HPDE6-E6E7 (cell line): ENCODE measurements at regions not wholly inside any gene's neighbourhood (a gene's known extent, or its start where the extent isn't known, plus 50 kb on each side); places are given as distances from the start of the nearest gene placed in this dataset.
"Not testable (repeated sequence)": the region's sequence is repeated elsewhere in the genome, so short reads cannot be mapped to it uniquely, and the experiment has no call there.

Experiments used
- DNase-seq: peaks from one replicate; pipeline ENCODE4 v3.0.0; 2011; ENCODE audit warnings: missing footprints; ENCODE audit errors: extremely low spot score

GRCh38 chr7:106749165-106749564, 88.2 kb upstream of the CCDC71L start:
- DNase-seq, result no peak

- DNase-seq, result no peak
These were observed 89.8 kb upstream of the CCDC71L start for GRCh38 chr7:106750773-106751172.

- no peak for DNase-seq
These were observed 91.4 kb upstream of the CCDC71L start for GRCh38 chr7:106752367-106752766.

- not testable (repeated sequence) for DNase-seq
These were observed 94.1 kb upstream of the CCDC71L start for GRCh38 chr7:106755024-106755423.

- DNase-seq, result no peak
These were observed 94.7 kb upstream of the CCDC71L start for GRCh38 chr7:106755641-106756040.

GRCh38 chr7:106756071-106756470, 95.1 kb upstream of the CCDC71L start:
- no peak for DNase-seq

- DNase-seq, result no peak
These were observed 95.9 kb upstream of the CCDC71L start for GRCh38 chr7:106756884-106757283.

GRCh38 chr7:106757846-106758245, 96.9 kb upstream of the CCDC71L start:
- no peak for DNase-seq

- DNase-seq, result not testable (repeated sequence)
These were observed 101.9 kb upstream of the CCDC71L start for GRCh38 chr7:106762845-106763244.

GRCh38 chr7:106763717-106764116, 101.4 kb upstream of the PIK3CG start:
- no peak for DNase-seq

GRCh38 chr7:106765727-106766355, 99.2 kb upstream of the PIK3CG start:
- no peak for DNase-seq

- no peak for DNase-seq
These were observed 98.5 kb upstream of the PIK3CG start for GRCh38 chr7:106766551-106766950.

- DNase-seq, result no peak
These were observed 98.0 kb upstream of the PIK3CG start for GRCh38 chr7:106767078-106767477.

- no peak for DNase-seq
These were observed 97.4 kb upstream of the PIK3CG start for GRCh38 chr7:106767498-106768323.

- DNase-seq, result no peak
These were observed 96.7 kb upstream of the PIK3CG start for GRCh38 chr7:106768324-106768751.

GRCh38 chr7:106770191-106770590, 94.9 kb upstream of the PIK3CG start:
- DNase-seq, result no peak

- DNase-seq, result no peak
These were observed 92.4 kb upstream of the PIK3CG start for GRCh38 chr7:106772655-106773108.

GRCh38 chr7:106773228-106773627, 91.9 kb upstream of the PIK3CG start:
- DNase-seq, result no peak

- no peak for DNase-seq
These were observed 91.4 kb upstream of the PIK3CG start for GRCh38 chr7:106773721-106774120.

GRCh38 chr7:106774213-106774767, 90.8 kb upstream of the PIK3CG start:
- no peak for DNase-seq

- DNase-seq, result no peak
These were observed 90.1 kb upstream of the PIK3CG start for GRCh38 chr7:106774768-106775551.

- peak; percentile 69 for DNase-seq
These were observed 89.5 kb upstream of the PIK3CG start for GRCh38 chr7:106775552-106775936.
